Stimulated activated CD8-positive, alpha-beta memory T cell treated with anti-CD3 and anti-CD28 coated beads, Interleukin-2, amount 100 ng/mL, for 48 hours (primary cell): ENCODE measurements at regions not wholly inside any gene's neighbourhood (a gene's known extent, or its start where the extent isn't known, plus 50 kb on each side); places are given as distances from the start of the nearest gene placed in this dataset.

Experiments used
- DNase-seq, 2 donors: peaks; one replicate each; pipeline ENCODE4 v3.0.0-alpha.2; 2020; ENCODE audit warnings: low read depth in 2 of 2

- DNase-seq = no peak
Measured at GRCh38 chr16:13291591-13292333, 390.4 kb downstream of the SHISA9 start.

- DNase-seq = no peak
Measured at GRCh38 chr16:13296206-13296605, 394.8 kb downstream of the SHISA9 start.

- no peak for DNase-seq
Measured at GRCh38 chr16:13298666-13299065, 397.3 kb downstream of the SHISA9 start.

GRCh38 chr16:13300066-13300840 is 398.9 kb downstream of the SHISA9 start:
- no peak for DNase-seq

DNA sequence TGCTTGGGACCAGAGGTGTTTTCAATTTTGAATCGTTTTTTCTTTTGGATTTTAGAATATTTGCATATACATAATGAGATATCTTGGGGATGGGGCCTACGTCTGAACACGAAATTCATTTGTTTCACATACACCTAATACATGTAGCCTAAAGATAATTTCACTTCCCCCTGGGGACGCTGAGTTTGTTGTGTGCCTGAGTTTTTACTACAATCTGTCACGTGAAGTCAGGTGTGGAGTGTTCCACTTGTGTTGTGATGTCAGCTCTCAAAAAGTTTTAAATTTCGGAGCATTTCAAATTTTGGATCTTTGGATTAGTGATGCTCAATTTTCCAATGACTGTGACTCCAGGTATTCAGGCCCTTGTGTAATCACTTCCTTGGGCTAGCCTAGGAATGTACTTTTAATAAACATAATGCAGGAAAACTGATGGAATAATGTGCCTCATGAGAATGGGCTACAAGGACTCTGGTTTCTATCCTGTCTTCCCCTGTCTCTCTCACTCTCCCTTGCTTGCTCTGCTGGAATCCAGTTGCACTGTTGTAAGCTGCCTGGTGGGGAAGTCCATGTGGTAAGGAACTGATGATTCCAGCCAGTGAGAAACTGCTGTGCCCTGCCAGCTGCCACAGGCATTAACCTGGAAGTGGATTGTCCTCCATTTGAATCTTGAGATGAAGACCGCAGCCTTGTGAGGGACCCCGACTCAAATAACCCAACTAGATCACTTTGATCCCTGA is 403.8 kb downstream of the SHISA9 start:
- no peak for DNase-seq

DNA sequence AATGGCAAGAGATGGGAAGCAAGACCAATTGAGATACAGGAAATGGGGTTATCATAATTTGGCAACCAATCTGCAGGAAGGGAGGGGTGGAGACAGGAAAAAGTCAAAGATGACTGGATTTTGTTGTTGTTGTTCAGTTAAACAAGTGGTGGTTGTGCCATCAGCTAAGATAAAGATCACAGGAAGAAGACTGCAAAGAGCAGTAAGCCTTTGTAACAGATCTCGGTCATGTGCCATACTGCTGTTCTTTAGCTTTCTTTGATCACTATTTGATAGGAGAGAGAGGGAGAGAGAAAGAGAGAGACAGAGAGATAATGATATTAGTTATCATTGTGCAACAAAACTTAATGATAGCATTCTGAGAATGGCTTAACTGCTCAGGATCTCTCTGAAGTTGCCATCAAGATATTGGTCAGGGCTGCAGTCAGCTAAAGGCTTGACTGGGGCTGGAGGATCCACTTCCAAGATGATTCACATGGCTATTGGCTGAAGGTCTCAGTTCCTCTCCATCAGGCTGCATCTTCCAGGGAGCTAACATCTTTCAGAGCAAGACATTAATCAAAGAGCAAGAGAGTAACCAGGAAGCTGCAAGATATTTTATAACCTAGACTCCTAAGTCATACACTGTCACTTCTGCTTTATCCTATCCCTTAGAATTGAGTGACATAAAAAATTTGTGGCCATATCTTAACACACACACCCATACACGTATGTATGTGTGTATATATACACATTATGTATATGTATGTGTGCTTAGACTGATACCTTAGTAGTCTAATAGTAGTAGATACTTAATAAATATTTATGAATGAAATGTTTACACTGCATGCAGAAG is 405.0 kb downstream of the SHISA9 start:
- DNase-seq = no peak

DNA sequence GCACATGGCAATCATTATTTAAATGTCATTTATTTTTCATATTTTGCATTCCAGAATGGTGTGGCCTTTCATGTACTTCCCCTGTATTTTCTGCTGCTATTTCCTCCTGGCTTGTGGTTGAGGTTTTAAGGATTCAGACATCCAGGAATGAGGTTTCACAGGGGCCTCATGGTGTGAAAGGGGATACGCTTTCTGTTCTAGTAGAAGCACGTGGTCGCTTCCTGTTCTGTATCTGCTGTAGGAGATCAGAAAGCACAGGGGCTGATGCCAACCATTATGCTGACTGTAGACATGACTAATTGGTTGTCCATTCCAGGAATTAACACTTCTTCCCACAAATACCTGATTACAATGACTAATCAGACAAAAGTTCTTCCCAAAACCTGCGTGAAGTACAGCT is 405.9 kb downstream of the SHISA9 start:
- DNase-seq = no peak

GRCh38 chr16:13307851-13308250 is 406.5 kb downstream of the SHISA9 start:
- no peak for DNase-seq

GRCh38 chr16:13312063-13312462 is 410.7 kb downstream of the SHISA9 start:
- no peak for DNase-seq

GRCh38 chr16:13313351-13313750 is 412.0 kb downstream of the SHISA9 start:
- DNase-seq = no peak

GRCh38 chr16:13314633-13315032 is 413.2 kb downstream of the SHISA9 start:
- DNase-seq = no peak

- no peak for DNase-seq
Measured at GRCh38 chr16:13315642-13316427, 414.4 kb downstream of the SHISA9 start.

DNA sequence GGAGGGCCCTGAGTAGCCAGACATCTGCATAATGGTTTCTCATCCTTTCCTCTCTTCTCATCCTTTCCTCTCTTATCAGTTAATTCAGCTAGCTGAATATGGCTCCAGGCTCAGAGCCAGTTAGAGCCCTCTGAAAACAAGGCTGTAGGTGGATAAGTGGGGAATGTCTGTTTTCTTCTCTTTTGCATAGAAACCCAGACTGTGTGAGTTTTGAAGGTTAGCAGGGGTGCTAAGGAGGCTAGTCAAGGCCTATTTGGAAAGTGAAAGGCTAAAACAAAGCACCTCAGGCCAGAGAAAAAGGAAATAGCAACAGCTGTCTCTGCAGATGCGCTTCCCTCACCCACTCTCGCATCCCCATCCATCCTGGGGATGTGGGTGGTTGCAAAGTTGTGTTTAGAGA is 420.9 kb downstream of the SHISA9 start:
- no peak for DNase-seq

GRCh38 chr16:13324851-13325250 is 423.5 kb downstream of the SHISA9 start:
- no peak for DNase-seq

DNA sequence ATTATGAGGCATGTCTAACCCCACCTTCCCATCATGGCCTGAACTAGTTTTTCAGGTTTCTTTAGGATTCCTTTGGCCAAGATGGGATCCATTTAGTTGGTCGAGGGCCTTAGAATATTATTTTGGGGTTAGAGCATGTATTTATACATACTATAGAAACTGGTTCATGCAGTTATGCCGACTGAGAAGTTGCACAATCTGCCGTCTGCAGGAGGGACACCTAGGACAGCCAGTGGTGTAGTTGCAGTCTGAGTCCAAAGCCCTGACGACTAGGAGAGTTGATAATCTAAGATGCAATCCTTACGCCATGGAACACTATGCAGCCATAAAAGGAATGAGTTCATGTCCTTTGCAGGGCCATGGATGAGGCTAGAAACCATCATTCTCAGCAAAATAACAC is 424.0 kb downstream of the SHISA9 start:
- DNase-seq = no peak

GRCh38 chr16:13331918-13332317 is 430.5 kb downstream of the SHISA9 start:
- DNase-seq = no peak

GRCh38 chr16:13332713-13333255 is 431.4 kb downstream of the SHISA9 start:
- no peak for DNase-seq

DNA sequence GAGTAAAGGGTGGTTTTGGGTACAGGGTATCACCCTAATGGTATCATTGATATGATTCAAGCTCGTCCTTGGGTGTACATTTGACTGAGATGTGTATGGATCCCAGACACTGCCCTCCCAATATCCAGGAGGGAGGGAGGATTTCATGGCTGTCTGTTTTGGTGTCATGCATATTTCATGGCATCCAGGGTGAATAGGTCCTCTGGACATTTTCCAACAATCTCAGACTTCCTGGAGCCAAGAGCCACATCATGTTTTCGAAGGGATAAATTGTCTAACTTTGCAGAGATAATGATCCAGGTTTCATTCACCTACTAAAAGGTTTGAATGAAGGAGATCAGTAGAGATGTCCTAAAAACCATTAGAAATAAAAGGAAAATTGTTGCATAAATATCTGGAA is 431.9 kb downstream of the SHISA9 start:
- no peak for DNase-seq

DNA sequence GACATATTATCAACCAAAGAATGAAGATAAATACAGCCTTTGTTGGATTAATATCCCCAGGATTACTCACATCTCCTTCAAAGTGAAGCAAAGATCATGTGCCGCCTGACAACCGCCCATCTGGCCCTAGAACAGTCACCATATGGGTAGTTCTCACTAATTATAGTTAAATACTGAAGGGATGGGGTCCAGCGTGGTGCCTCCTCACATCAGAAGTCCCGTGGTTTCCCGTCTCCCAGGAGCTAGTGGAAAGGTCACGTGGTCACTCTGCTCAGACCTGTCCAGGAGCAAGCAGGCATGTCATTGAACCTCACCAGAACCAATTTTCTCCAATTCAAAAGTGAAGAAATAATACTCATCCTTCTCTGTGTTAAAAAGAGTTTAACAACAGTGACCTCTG is 434.5 kb downstream of the SHISA9 start:
- no peak for DNase-seq

DNA sequence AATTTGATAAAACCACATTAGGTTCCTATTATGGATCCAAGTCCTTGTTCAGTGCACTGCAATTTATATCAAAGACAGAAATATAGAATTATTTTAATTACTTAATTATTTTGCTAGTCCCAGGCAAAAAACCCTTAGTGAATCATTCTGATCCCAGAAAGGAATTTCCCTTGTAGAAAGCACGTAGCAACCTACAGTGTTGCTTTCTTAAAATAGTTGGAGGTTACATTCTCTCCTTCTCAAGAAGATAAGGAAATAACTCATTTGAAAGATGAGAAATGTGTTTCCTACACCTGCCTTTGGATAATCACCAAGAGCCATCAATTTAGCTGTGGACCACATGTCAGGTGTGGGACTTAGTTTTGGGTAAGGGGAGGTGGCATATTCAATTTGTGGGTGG is 434.9 kb downstream of the SHISA9 start:
- DNase-seq = no peak
